HepG2 (cell line): ENCODE measurements at regions not wholly inside any gene's neighbourhood (a gene's known extent, or its start where the extent isn't known, plus 50 kb on each side); places are given as distances from the start of the nearest gene placed in this dataset.

Experiments
- ATAC-seq: fragments of 200-7000 bp; cut with Tn5 transposase; 3 replicates; pipeline ENCODE4 v1.9.1; 2020; ENCODE audit warnings: mild to moderate bottlenecking, moderate library complexity
- BruUV-seq: library from RNA; stranded (reverse); fragments of 400-500 nt; replicated peaks from 2 replicates; lab custom pipeline; 2021; lab: Mats Ljungman, UMichigan
- CTCF ChIA-PET: fragments of 300-600 bp; formaldehyde crosslinking; extraction: SDS; loops from one replicate; lab custom pipeline; 2021; ENCODE audit warnings: low total read pairs, inconsistent platforms, low intra/inter-chr PET ratio; lab: Yijun Ruan, JAX
- POLR2A ChIA-PET: fragments of 350-600 bp; sonication (Branson Sonifier 250); formaldehyde crosslinking; loops from one replicate; lab custom pipeline; 2020; ENCODE audit warnings: antibody characterized with exemption, inconsistent platforms; lab: Yijun Ruan, JAX
- DNase-seq: peaks from one replicate; pipeline ENCODE4 v3.0.0-alpha.2; 2015; ENCODE audit warnings: low spot score
- FAIRE-seq: peaks from 3 replicates; lab custom pipeline; 2011; peaks lifted over from hg19 to GRCh38; lab: Jason Lieb, UNC
- H2AFZ ChIP-seq: one replicate; pipeline ENCODE4 v1.6.1; 2011; ENCODE audit warnings: low read length, inconsistent platforms
- H3K27ac ChIP-seq: fragments of 300-600 bp; 3 replicates; pipeline ENCODE4 v1.8.0; 2011; ENCODE audit warnings: mixed run types, mild to moderate bottlenecking, mixed read lengths, low read length, inconsistent platforms; ENCODE audit not compliant: insufficient read depth; ENCODE audit errors: extremely low read length
- H3K27me3 ChIP-seq, 2 experiments: fragments of 200-600 bp in 1 of 2; 2 replicates in 1 of 2; 3 replicates in 1 of 2; pipeline versions ENCODE4 v1.6.0 to v1.8.0; 2011; ENCODE audit warnings: low read length in 2 of 2, mild to moderate bottlenecking in 2 of 2, moderate library complexity in 2 of 2, inconsistent platforms in 1 of 2; ENCODE audit not compliant: insufficient read depth in 2 of 2, control insufficient read depth in 1 of 2
- H3K36me3 ChIP-seq, 2 experiments: fragments of 200-600 bp in 1 of 2; replicated peaks in 1 of 2; 2 replicates in 1 of 2; 3 replicates in 1 of 2; pipeline versions ENCODE4 v1.5.1 to v1.8.0; 2011; ENCODE audit warnings: low read length in 2 of 2, inconsistent platforms in 1 of 2; ENCODE audit not compliant: insufficient read depth in 2 of 2, control insufficient read depth in 1 of 2
- H3K4me1 ChIP-seq: 2 replicates; pipeline ENCODE4 v1.5.1; 2012; ENCODE audit warnings: low read length, inconsistent platforms; ENCODE audit not compliant: insufficient read depth
- H3K4me2 ChIP-seq: 2 replicates; pipeline ENCODE4 v1.6.0; 2011; ENCODE audit warnings: low read depth, low read length, inconsistent platforms
- H3K4me3 ChIP-seq, 3 experiments: fragments of 200-600 bp in 1 of 3; sonication (generic), shearing (Covaris generic) in 1 of 3; replicated peaks in 1 of 3; 2 replicates each; pipeline ENCODE4 v1.5.1; 2011 to 2016; ENCODE audit warnings: low read length in 3 of 3, inconsistent platforms in 2 of 3, low read depth in 2 of 3, mild to moderate bottlenecking in 2 of 3, control low read depth in 1 of 3, mixed read lengths in 1 of 3; ENCODE audit not compliant: insufficient read depth in 1 of 3
- H3K79me2 ChIP-seq: one replicate; pipeline ENCODE4 v1.6.1; 2011; ENCODE audit warnings: low read length, inconsistent platforms; ENCODE audit not compliant: insufficient read depth
- H3K9ac ChIP-seq: 2 replicates; pipeline ENCODE4 v1.6.0; 2011; ENCODE audit warnings: mild to moderate bottlenecking, low read depth, low read length, inconsistent platforms; ENCODE audit not compliant: insufficient read depth
- H3K9me3 ChIP-seq: 2 replicates; pipeline ENCODE4 v1.5.1; 2012; ENCODE audit warnings: mild to moderate bottlenecking, low read length
- H4K20me1 ChIP-seq: 2 replicates; pipeline ENCODE4 v1.6.0; 2011; ENCODE audit warnings: inconsistent platforms, mild to moderate bottlenecking, low read length, moderate library complexity; ENCODE audit not compliant: insufficient read depth
- DMTF1 ChIP-seq: sonication (generic); formaldehyde crosslinking; IDR thresholded peaks from 2 replicates; pipeline ENCODE4 v1.4.0; 2020; ENCODE audit warnings: mild to moderate bottlenecking, missing genetic modification reagents
- GPBP1L1 ChIP-seq: sonication (generic); formaldehyde crosslinking; IDR thresholded peaks from 2 replicates; pipeline ENCODE4 v1.5.0; 2020; ENCODE audit warnings: mild to moderate bottlenecking, missing genetic modification reagents
- MAFF ChIP-seq: IDR thresholded peaks from 2 replicates; pipeline ENCODE4 v1.6.1; 2011; ENCODE audit warnings: low read depth, low read length, improper control_type of control experiment
- MAFK ChIP-seq, 2 experiments: IDR thresholded peaks in 1 of 2; conservative IDR thresholded peaks in 1 of 2; 2 replicates each; pipeline ENCODE4 v1.6.1; 2011; ENCODE audit warnings: improper control_type of control experiment in 2 of 2, low read length in 2 of 2
- ZNF879 ChIP-seq: sonication (generic); formaldehyde crosslinking; IDR thresholded peaks from 2 replicates; pipeline ENCODE4 v1.8.1; 2023; ENCODE audit warnings: missing genetic modification reagents
- ZSCAN25 ChIP-seq: sonication (generic); formaldehyde crosslinking; IDR thresholded peaks from 2 replicates; pipeline ENCODE4 v1.8.0; 2022; ENCODE audit warnings: mild to moderate bottlenecking, missing genetic modification reagents
- WGBS: methylation state at CpG from one replicate; pipeline ENCODE4 v1.1.6; 2017; ENCODE audit warnings: low lambda C conversion rate; 5-methylcytosine and 5-hydroxymethylcytosine counted together
- in situ Hi-C: cut with HindIII; loops from 2 replicates; pipeline ENCODE4 v1.10.0; 2017; ENCODE audit warnings: low pct_unique_long_range_greater_than_20kb; ENCODE audit not compliant: extremely low pct_ligation_motif_present
- intact Hi-C: fragments of 100-400 bp; cut with micrococcal nuclease; formaldehyde crosslinking; loops from one replicate; pipeline ENCODE4 v1.10.0; 2022; ENCODE audit not compliant: unreplicated experiment

GRCh38 chr3:182143903-182144302 is 432.2 kb downstream of the SOX2 start:
- intact Hi-C loops, result no loop called here
- no peak for FAIRE-seq
- Histone ChIP-seq H3K4me2 (no peak overlapping the region), H3K4me3 (no peak overlapping the region), H3K9me3 (no peaks in the 10 kb centered on the region), H4K20me1 (no peaks in the 10 kb centered on the region), H3K9ac (no peak overlapping the region), H3K27ac (no peak overlapping the region), H3K27me3 (no peaks in the 10 kb centered on the region; a peak in 1 of 5 replicates), H2AFZ (no peak overlapping the region), H3K79me2 (no peaks in the 10 kb centered on the region), H3K36me3 (no peaks in the 10 kb centered on the region), H3K4me1 (peaks cover 17% of the 10 kb centered on the region)
- no peak for DNase-seq
- CTCF ChIA-PET, result no interaction called here
- in situ Hi-C loops, result no loop called here
- WGBS, result 0% methylated on average over 2 of the region's 2 CpGs
- TF ChIP-seq MAFK (conservative IDR thresholded peaks at IDR 0.05 in 1 of 2, IDR thresholded peaks at IDR 0.05 in 1 of 2; ENCODE audit: low read length in 2 of 2) (peak; percentile 50 to 78), DMTF1 (CRISPR knock-in tag) (no peak), ZSCAN25 (CRISPR knock-in tag) (no peak), MAFF (peak; percentile 61; the same call in 1 of the 2 replicates), GPBP1L1 (CRISPR knock-in tag) (no peak), ZNF879 (no peak)
- POLR2A ChIA-PET, result no interaction called here
- BruUV-seq, result no TSS peak
- no peak for ATAC-seq
